ENCODE measurements at regions not wholly inside any gene's neighbourhood (a gene's known extent, or its start where the extent isn't known, plus 50 kb on each side); places are given as distances from the start of the nearest gene placed in this dataset.

GRCh38 chr1:55423376-55423775 lies 208.2 kb upstream of the USP24 start:
- H3K9me3 ChIP-seq (ENCODE audit: control insufficient read depth, low read depth, low read length) = no peaks in the 10 kb centered on the region
- H4K20me1 ChIP-seq (ENCODE audit: control insufficient read depth, insufficient read depth, insufficient read length) = no peaks in the 10 kb centered on the region
- Mint-ChIP-seq H3K27me3 (ENCODE audit: low read depth) (peaks cover 1% of the 10 kb centered on the region; the same call in 1 of the 2 replicates), H3K4me3 (no peak overlapping the region), H3K4me1 (no peaks in the 10 kb centered on the region), H3K27ac (no peak overlapping the region), H3K9me3 (peaks cover 0 to 3% of the 10 kb centered on the region in 2 experiments; a peak in 1 of 5 replicates), H3K36me3 (ENCODE audit: insufficient read depth in 1 of 3, low read depth in 3 of 3) (no peaks in the 10 kb centered on the region)
- H2BK15ac ChIP-seq (ENCODE audit: low read depth, low read length) = no peak overlapping the region
- H3K27ac ChIP-seq (ENCODE audit: insufficient read length, low read depth, low read length) = no peak overlapping the region
- no peak overlapping the region for H3K14ac ChIP-seq (ENCODE audit: insufficient read depth, low read length)
- H3K4me1 ChIP-seq (ENCODE audit: insufficient read depth, low read length) = no peaks in the 10 kb centered on the region
- H4K5ac ChIP-seq (ENCODE audit: insufficient read length, low read depth, low read length) = no peak overlapping the region
- no peaks in the 10 kb centered on the region for H3K79me2 ChIP-seq (ENCODE audit: insufficient read depth, low read length)
- DNase-seq = no peak
- H3K23ac ChIP-seq (ENCODE audit: insufficient read length, low read depth, low read length) = no peak overlapping the region
- no peaks in the 10 kb centered on the region for H3K79me1 ChIP-seq (ENCODE audit: insufficient read depth, low read depth, low read length, poor library complexity, severe bottlenecking)
- no CpG with 5 or more reads among the region's 1 CpG for WGBS (ENCODE audit: extremely low coverage, insufficient read length, low lambda C conversion rate)
- no peak overlapping the region for H3K4me2 ChIP-seq (ENCODE audit: insufficient read depth, insufficient read length, low read length)
- H2BK20ac ChIP-seq (ENCODE audit: low read depth, low read length, poor library complexity, severe bottlenecking) = no peak overlapping the region
- H2BK120ac ChIP-seq (ENCODE audit: low read depth, low read length, poor library complexity, severe bottlenecking) = no peak overlapping the region
- no peak for TF ChIP-seq CTCF (conservative IDR thresholded peaks at IDR 0.05)
- no peak overlapping the region for H2AFZ ChIP-seq (ENCODE audit: low read length)
- H3T11ph ChIP-seq (ENCODE audit: low read length) = no peak overlapping the region
- no peak overlapping the region for H4K8ac ChIP-seq (replicated peaks; ENCODE audit: insufficient read length, low read depth, low read length)
- no peaks in the 10 kb centered on the region for H3K27me3 ChIP-seq (ENCODE audit: insufficient read depth, low read length)
- no peaks in the 10 kb centered on the region for H3K23me2 ChIP-seq (ENCODE audit: insufficient read length, low read depth, low read length, poor library complexity, severe bottlenecking)
- no peak overlapping the region for H3K9ac ChIP-seq (ENCODE audit: extremely low read depth, insufficient read length, low read length)
- H4K91ac ChIP-seq (ENCODE audit: insufficient read length, low read depth, low read length) = no peak overlapping the region
- H3K56ac ChIP-seq (ENCODE audit: insufficient read length, low read depth, low read length) = no peak overlapping the region
- H3K18ac ChIP-seq (ENCODE audit: insufficient read length, low read depth, low read length) = no peak overlapping the region
- H2AK5ac ChIP-seq (ENCODE audit: insufficient read length, low read length) = no peak overlapping the region
- H3K4ac ChIP-seq (ENCODE audit: low read depth, low read length) = no peak overlapping the region
- no peak overlapping the region for H2BK5ac ChIP-seq (ENCODE audit: insufficient read length, low read length)
- H2BK12ac ChIP-seq (ENCODE audit: insufficient read length, low read depth, low read length) = no peak overlapping the region

Data from H9 (cell line).